GM21717 (cell line): ENCODE measurements at regions not wholly inside any gene's neighbourhood (a gene's known extent, or its start where the extent isn't known, plus 50 kb on each side); places are given as distances from the start of the nearest gene placed in this dataset.
A peak's percentile ranks its signal among the peaks of the same experiment; 100 is the strongest.

Experiments used
- ATAC-seq: cut with Tn5 transposase; IDR thresholded peaks from one replicate; pipeline ENCODE4 v1.9.1; 2021; ENCODE audit warnings: mild to moderate bottlenecking, moderate library complexity; ENCODE audit not compliant: unreplicated experiment

GRCh38 chr2:156165742-156166141 is 166.8 kb downstream of the NR4A2 start:
- ATAC-seq = no peak

GRCh38 chr2:156164091-156164720 is 168.3 kb downstream of the NR4A2 start:
- ATAC-seq = no peak

- ATAC-seq = no peak
These were observed 173.7 kb downstream of the NR4A2 start for GRCh38 chr2:156158808-156159207.

GRCh38 chr2:156157670-156158069 is 174.9 kb downstream of the NR4A2 start:
- no peak for ATAC-seq

GRCh38 chr2:156156580-156156979 is 175.9 kb downstream of the NR4A2 start:
- ATAC-seq = no peak

GRCh38 chr2:156155319-156155718 is 177.2 kb downstream of the NR4A2 start:
- ATAC-seq = no peak

- ATAC-seq = no peak
These were observed 181.2 kb downstream of the NR4A2 start for GRCh38 chr2:156151351-156151750.

- ATAC-seq = peak; percentile 87
These were observed 184.8 kb downstream of the NR4A2 start for GRCh38 chr2:156147594-156148330.

- ATAC-seq = no peak
These were observed 186.5 kb downstream of the NR4A2 start for GRCh38 chr2:156145976-156146375.

- ATAC-seq = no peak
These were observed 187.1 kb downstream of the NR4A2 start for GRCh38 chr2:156145469-156145868.

GRCh38 chr2:156136566-156136965 is 196.0 kb downstream of the NR4A2 start:
- ATAC-seq = no peak

- ATAC-seq = no peak
These were observed 197.6 kb downstream of the NR4A2 start for GRCh38 chr2:156134887-156135286.

GRCh38 chr2:156132941-156133340 is 199.6 kb downstream of the NR4A2 start:
- ATAC-seq = no peak

GRCh38 chr2:156132130-156132529 is 200.4 kb downstream of the NR4A2 start:
- no peak for ATAC-seq

- no peak for ATAC-seq
These were observed 203.3 kb downstream of the NR4A2 start for GRCh38 chr2:156129227-156129626.

- no peak for ATAC-seq
These were observed 207.5 kb downstream of the NR4A2 start for GRCh38 chr2:156125018-156125417.

- no peak for ATAC-seq
These were observed 208.1 kb downstream of the NR4A2 start for GRCh38 chr2:156124458-156124857.

GRCh38 chr2:156118753-156119416 is 213.6 kb downstream of the NR4A2 start:
- ATAC-seq = no peak

- no peak for ATAC-seq
These were observed 216.4 kb downstream of the NR4A2 start for GRCh38 chr2:156116113-156116512.

GRCh38 chr2:156115338-156115737 is 217.2 kb downstream of the NR4A2 start:
- ATAC-seq = no peak

GRCh38 chr2:156112323-156112722 is 220.2 kb downstream of the NR4A2 start:
- no peak for ATAC-seq

GRCh38 chr2:156110890-156111289 is 221.6 kb downstream of the NR4A2 start:
- peak; percentile 96 for ATAC-seq
